DMS114 treated with DMSO at 0.1 percent for 48 hours (cell line): ENCODE measurements at regions not wholly inside any gene's neighbourhood (a gene's known extent, or its start where the extent isn't known, plus 50 kb on each side); places are given as distances from the start of the nearest gene placed in this dataset.
"Not testable (repeated sequence)": the region's sequence is repeated elsewhere in the genome, so short reads cannot be mapped to it uniquely, and the experiment has no call there.

Source experiments
- DNase-seq: peaks from one replicate; lab custom pipeline; 2025; ENCODE audit not compliant: unreplicated experiment; lab: John Stamatoyannopoulos, UW

- no peak for DNase-seq
Measured at GRCh38 chr12:9340422-9341259, 132.4 kb upstream of the PZP start.

DNA sequence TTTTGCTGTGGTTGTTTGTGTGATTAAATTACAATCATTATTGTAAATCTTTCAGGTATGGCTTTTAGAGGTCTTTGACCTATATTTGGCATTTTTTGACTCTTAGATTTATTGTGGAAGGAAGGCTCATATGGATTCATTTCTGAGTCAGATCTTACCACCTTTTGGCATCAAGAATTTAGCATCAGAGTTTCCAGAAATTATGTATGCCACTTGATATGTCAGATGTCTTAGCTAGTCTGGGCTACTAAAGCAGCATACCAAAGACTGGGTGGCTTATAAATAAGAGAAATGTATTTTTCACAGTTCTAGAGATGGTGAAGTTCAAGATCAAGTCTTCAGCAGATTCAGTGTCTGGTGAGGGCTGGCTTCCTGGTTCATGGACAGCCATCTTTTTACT, 129.5 kb upstream of the PZP start:
- DNase-seq: no peak

DNA sequence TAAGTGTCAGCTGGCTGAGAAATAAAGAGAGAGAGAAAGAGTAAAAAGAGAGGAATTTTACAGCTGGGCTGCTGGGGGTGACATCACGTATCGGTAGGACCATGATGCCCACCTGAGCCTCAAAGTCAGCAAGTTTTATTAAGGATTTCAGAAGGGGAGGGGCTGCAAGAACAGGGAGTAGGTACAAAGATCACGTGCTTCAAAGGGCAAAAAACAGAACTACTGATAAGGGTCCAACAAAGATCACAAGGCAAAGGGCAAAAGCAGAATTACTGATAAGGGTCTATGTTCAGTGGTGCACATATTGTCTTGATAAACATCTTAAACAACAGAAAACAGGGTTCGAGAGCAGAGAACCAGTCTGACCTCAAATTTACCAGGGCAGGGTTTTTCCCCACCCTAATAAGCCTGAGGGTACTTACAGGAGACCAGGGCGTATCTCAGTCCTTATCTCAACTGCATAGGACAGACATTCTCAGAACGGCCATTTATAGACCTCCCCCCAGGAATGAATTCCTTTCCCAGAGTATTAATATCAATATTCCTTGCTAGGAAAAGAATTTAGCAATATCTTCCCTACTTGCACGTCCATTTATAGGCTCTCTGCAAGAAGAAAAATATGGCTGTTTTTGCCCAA, 128.3 kb upstream of the PZP start:
- not testable (repeated sequence) for DNase-seq

DNA sequence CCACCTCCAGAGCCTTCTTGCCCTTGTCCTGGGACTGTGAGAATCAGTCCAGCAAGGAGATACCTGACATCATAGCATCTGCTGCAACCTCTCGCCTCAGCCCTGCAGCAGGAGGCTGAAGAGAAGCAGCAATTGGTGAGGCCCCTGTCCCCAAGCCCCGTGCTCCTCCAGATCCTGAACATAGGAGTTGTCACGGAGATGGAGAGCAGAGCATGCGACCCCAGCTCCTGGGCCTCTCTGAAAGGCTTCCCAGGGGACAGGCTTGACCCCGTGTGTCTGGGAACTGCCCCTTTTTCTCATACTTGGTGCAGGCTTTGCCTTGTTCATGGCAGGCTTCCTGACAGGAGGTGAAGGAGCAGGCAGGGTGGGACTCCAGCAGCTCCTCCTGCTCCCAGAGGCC, 127.7 kb upstream of the PZP start:
- no peak for DNase-seq

DNA sequence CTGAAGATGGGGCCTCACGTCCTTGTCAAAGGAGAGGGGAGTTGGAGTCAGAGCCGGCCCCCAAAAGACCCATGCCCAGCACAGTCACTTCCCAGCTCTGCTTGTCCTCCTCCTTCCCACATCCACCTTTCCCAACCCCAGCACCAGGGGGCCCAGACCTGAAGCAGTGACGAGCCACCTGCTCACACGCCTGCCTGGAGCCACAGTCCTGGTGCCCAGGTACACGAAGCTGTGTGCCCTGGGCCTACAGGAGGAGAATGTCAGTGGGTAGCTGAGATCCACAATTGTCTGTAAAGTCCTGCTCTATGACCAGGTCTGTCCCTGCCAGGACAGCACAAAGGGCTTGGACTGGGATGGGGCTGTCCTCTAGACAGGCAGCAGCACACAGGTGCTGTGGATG, 126.8 kb upstream of the PZP start:
- no peak for DNase-seq

DNA sequence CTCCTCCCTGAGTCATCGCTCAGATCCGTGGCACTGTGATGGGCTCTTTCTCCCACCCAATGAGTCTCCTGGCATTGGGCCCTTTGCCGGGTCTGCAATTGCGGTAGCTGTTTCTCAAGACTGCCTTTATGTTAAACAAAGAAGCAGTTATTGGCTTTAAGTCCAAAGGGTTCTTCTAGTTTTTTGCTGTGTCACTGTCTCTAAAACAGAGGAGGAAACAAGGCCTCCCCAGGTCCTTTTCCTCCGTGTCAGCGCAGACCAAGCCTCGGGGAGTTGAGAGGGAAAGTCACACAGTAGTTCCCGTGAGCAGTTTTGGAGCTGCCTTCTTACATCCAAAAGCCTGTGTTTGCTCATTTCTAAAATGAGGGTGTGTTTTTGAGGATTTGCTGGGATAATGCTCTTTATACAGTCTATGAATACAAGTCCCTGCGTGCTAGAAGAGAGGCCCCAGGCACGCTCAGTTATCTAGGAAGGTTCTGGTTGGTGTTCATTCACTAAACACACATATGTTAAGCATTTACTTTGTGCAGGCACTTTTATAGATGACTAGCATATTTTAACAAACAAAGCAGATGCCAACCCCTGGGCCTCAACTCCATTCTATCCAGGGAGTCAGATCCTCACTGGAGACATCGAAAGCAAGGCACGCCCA, 126.0 kb upstream of the PZP start:
- no peak for DNase-seq

DNA sequence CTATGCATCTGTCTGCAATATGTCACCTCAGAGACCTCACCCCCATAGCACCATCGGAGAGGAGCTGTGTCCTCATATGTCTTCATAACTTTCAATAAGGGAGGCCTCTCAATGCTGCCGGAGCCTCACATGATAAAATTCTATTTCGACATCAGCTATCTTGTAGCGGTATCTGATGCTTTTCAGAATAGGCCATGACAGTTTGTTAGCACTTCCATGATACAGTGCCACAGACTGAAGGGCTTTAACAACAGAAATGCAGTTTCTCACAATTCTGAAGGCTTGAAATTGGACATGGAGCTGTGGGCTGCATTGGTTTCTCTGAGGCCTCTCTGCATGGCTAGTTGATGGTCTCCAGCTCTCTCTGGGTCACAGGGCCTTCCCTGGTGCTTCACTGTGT, 125.0 kb upstream of the PZP start:
- no peak for DNase-seq

DNA sequence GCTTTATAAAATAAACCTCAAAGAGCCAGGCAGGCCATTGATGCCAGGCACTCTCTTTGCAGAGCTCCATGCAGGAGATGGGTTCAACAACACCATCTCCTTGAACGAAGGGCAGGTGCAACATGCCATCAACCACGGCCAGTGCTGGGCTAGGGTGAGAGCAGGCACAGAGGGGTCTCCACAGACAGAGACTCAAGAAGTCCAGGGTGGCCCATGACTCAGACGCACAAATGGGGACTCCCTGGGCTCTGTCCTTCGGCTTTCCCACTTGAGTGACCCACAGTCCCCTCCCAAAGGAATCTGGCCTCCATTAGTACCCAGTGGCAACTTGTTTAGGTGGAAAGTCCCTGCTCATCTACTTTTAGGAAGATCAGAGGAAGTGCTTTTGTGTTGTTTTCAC, 124.4 kb upstream of the PZP start:
- no peak for DNase-seq

DNA sequence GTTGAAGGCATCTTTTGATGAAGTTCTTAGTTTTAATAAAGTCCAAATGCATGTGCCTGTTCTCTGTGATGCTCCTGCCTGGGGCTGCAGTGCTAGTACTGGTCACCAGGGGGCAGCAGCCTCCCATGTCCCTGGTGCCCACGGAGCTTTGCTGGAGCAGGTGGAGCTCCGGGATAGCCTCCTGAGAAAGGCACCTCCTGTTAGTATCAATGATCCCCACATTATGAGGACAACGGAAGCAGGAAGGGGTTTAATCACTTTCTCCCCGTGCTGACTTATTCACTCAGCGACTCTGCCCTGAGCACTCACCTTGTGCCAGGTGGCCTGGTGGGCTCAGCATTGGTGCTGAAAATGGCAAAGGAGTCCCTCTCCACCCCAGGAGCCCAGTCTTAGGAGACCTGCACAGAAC, 123.0 kb upstream of the PZP start:
- peak; percentile 15 for DNase-seq

- no peak for DNase-seq
Measured at GRCh38 chr12:9329019-9329418, 120.8 kb upstream of the PZP start.

DNA sequence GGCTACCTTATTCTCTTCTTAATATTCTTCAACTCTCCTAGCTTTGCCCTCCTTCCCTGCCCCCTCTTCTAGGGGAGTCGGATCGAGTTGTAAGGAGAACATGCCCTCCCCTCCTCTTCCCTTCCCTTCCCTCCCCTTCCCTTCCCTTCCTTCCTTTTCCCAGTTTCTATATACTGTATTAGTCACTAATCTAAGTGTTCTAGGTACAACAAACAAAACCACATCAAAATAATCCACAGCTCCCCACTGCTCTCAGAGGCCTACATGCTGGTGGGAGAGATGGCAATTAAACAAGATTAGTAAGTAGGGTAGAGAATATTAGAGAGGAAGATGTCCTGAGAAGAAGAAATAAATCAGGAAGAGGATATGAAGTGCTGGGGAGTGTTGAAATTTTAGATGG, 119.9 kb upstream of the PZP start:
- no peak for DNase-seq

GRCh38 chr12:9327320-9327719, 119.1 kb upstream of the PZP start:
- DNase-seq: no peak

GRCh38 chr12:9326849-9327248, 118.7 kb upstream of the PZP start:
- DNase-seq: not testable (repeated sequence)

DNA sequence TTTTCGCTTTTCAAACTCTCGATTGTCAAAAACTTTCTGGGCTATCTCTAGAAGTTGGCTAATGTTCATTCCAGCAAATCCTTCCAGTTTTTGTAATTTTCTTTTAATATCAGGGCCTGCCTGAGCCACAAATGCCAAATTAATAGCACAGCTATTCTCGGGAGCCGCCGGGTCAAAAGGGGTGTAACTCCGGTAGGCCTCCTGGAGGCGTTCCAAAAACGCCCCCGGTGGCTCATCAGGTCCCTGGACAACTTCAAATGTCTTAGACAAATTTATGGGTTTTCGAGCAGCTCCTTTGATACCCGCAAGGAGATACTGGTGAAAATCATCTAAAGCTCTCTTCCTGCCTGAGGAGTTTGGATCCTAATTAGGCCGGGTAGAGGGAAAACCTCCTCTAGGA, 117.9 kb upstream of the PZP start:
- DNase-seq: no peak

DNA sequence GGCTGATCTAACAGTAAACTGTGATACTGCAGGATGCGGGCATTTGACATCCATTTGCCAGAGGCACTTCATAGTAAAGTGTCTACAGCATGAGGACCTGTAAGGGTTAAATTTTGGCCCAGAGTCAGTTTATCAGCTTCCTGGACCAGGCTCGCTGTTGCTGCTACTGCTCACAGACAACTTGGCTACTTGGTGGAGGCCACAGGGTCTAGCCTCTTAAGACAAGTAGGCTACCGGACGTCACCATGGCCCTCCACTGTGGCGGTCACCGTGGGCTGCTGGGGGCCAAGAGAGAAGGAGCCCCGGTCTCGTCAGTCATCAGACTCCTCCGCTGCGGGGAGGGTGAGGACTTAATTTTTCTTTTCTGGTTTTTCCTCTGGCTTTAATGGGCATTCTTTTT, 117.3 kb upstream of the PZP start:
- DNase-seq: no peak

DNA sequence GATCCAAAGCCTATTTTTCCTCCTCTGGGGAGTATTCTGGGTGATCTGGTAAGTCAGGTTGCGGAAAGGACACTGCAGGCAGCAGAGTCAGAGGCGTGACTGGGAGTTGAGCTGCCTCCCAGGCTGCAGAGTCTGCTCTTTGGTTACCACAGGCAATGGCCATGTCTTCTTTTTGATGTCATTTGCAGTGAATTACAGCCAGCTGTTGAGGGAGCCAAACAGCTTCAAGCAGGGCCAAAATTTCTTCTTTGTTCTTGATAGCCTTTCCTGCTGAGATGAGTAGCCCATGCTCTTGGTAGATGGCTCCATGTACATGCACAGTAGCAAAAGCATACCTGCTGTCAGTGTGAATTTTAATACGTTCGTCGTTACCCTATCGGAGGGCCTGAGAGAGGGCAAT, 116.6 kb upstream of the PZP start:
- DNase-seq: no peak

DNA sequence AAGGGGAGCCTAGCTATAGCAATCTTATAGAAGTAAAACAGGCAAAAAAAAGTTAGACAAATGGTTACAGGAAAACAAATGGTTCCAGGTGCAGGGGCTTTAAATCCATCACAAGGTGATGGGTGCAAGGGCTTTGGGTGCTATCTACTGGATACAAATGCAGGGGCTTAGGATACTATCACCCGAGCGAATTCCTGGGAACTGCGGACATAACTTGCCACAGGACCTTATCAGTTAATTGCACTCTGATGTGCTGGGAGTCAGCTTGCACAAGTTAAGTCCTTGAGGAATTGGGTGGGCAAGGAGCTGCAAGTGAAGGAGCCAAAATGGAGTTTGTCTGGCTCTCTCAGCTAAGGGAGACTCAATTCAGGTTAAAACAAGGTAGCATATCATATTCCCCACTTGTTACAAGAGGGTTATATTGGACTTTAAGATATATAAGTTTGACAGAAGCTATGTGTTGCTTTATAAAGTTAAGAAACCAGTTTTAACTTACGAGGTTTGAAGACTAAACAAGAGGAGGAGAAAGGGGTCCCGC, 115.0 kb upstream of the PZP start:
- DNase-seq: no peak

- no peak for DNase-seq
Measured at GRCh38 chr12:9319842-9320173, 111.6 kb upstream of the PZP start.

DNA sequence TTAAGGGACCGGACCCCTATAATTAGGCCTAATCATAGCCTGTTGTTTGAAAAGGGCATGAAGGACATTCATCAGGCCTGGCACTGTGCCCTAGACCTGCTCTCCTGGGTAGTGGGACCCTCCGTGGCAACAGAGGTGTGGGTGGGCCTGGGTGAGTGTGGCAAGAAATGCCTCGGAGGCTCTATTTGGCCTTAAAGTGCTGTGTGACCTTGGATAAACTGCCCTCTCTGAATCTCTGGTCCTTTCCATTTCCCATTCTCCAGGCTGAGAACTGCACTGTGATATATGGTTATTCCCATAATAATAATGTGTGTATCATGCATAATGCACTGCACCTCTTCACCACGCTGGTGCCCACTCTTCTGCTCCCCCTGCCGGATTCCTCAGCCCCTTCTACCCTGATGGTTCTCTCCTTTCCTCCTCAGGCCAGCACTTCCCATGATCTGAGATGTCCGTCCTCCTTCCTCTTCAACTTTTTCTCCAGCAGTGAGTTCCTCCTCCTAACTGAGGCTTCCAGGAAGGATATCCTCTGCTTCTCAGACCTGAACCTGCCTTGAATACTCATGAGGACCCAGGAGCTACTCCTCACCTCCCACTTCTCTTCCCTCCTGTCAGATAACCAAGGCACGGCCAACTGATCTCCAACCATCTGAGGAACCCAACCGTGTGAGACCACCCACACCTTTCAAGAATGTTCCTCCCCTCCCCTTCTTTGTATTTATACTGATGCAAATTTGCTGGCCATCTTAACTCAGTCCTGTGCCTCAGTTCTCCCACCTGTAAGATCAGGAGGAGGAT, 111.0 kb upstream of the PZP start:
- DNase-seq: no peak

DNA sequence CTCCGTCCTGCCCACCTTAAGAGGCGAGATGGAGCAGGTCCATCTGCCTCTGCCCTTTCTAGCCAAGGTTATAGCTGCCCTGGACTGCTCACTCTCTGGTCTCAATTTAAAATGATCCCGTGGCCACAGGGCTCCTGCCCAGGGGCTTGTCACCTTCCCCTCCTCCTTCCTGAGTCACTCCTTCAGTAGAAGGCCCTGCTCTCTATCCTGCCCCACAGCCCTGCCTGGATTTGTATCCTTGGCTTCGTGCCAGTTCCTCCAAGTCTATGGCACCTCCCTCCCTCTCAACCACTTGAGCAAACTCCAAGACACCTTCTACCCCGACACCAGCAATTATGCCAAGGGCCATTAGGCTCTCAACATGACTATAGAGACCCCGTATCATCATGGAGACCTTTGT, 105.3 kb upstream of the PZP start:
- not testable (repeated sequence) for DNase-seq
